ENCODE measurements at regions not wholly inside any gene's neighbourhood (a gene's known extent, or its start where the extent isn't known, plus 50 kb on each side); places are given as distances from the start of the nearest gene placed in this dataset.

DNA sequence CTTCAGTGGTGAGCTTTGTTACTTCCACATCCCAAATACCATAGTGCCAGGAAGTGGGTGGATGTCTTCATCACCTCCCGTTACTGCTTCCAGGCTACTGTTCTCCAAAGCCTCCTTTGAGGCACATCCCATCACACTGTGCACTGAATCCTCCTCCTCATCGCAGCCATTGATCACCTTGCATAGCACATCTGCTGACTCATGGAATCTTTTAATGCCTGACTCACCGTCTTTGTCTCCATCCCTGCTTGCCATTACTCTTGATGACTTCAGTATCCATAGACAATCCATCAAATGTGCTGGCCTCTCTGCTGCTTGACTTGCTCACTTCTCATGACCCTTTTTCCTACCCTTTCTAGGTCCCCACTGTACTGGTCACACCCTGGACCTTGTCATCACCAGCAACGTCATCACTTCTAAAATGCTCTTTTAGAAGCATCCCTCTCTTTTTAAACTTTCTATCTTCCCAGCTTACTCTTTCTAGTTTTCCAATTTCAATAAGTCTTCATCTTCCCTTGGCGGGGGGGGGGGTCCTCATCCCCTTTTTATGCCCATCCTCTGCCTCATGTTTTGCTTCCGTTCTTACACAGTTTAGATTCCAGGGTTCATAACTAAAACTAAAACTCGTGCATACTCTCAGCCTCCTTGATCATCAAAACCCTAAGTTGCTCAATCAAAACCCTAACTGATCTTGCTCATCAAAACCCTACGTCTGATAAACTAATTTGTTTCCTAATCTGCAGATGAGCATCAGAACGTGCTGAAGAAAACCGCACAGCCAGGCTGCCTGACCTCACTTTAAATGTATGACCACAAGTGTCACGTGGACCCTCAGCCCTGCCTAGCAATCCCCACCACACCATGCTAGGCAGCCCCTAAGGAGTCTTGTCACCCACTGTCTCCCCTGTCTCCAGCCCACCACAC is 289.7 kb upstream of the ZFHX3 start:
- no peak overlapping the region for H3K4me3 ChIP-seq (ENCODE audit: low read length)
- H3K27ac ChIP-seq (ENCODE audit: low read length): no peak overlapping the region
- no peaks in the 10 kb centered on the region for H3K9me3 ChIP-seq (ENCODE audit: insufficient read depth, low read depth, low read length)
- no peak overlapping the region for H3K9ac ChIP-seq (ENCODE audit: low read depth, low read length)
- no peaks in the 10 kb centered on the region for H3K36me3 ChIP-seq (ENCODE audit: insufficient read depth, low read depth, low read length)
- peaks cover 20% of the 10 kb centered on the region; the same call in 1 of the 2 replicates for H3K27me3 ChIP-seq (ENCODE audit: insufficient read depth, low read length)
- peaks cover 12% of the 10 kb centered on the region; the same call in 1 of the 2 replicates for H3K4me1 ChIP-seq (ENCODE audit: insufficient read depth, low read length)

DNA sequence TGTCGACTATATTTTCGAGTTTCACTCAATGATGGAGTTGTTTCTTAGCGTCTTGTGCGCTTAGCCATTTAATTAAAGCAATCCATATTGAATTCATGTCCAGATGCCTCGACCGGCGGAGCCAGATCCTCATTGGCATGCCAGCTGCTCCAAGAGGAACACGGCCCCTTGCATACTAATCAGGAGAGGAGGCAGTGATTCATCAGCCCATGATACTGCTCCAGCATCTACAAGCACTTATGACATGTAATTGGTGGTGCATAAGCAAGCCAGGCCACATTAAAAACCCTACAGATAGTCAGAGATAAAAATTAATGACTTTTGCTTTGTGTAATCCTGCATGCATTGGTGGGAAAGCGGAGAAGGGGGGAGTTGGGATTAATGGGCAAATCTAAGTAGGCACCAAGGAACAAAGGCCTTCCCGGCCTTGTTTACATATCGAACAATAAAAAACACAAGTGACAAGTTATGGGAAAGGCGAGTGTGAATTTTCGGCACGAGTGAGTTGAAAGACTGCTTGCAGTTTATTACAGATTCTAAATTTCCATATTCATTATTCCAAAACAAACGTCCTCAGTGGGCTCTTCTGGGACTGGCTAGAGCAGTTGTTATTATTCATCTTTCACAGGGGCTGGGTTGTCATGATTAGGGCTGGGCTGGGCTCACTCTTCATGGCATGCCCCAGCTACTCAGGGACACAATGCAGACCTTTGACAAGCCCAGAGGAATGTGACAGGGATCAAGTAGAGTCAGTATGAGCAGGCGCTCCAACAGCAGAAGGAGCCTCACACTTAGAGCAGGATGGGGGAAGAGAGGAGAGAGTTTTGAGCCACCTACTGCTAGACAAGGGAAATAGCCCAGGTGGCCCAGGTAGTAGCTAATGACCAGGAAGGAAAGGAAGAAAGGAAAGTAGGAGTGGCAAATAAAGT is 281.7 kb upstream of the ZFHX3 start:
- Histone ChIP-seq H3K27me3 (ENCODE audit: insufficient read depth, low read length) (peaks cover 6% of the 10 kb centered on the region; the same call in 1 of the 2 replicates), H3K9ac (ENCODE audit: low read depth, low read length) (no peak overlapping the region), H3K36me3 (ENCODE audit: insufficient read depth, low read depth, low read length) (no peaks in the 10 kb centered on the region), H3K4me3 (ENCODE audit: low read length) (no peak overlapping the region), H3K9me3 (ENCODE audit: insufficient read depth, low read depth, low read length) (no peaks in the 10 kb centered on the region), H3K27ac (ENCODE audit: low read length) (no peak overlapping the region), H3K4me1 (ENCODE audit: insufficient read depth, low read length) (peaks cover 8% of the 10 kb centered on the region; the same call in 1 of the 2 replicates)

DNA sequence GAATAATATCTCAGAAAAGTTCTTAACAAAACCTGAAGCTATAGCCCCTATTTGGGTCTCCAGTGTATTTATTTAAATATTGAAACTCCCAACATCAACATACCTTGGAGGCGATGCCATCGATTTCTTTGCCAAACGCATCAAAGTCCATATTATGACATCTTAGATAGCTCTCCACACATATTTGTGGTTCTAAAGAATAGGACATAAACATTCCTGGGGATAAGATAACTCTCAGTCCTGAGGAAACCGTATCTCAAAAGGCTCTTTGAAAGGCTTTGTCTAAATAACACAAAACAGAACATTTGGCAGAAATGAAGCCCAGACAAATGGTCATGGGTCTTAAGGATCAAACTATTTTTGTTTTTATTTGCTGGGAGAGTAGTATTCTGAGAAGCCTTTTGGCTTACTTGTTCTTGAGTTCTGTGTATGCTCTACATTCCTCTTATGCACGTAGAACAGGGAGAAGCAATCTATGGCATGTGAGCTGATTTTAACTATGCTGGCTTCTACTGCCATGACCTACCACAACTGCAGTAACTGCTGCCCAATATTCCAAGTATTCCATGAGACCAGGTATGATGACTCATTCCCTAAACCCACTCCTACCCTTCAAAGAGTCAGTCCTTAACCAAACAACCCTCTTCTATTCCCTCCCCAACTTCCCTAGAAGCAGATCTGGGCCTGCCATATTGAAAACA is 279.0 kb upstream of the ZFHX3 start:
- Histone ChIP-seq H3K9me3 (ENCODE audit: insufficient read depth, low read depth, low read length) (no peaks in the 10 kb centered on the region), H3K9ac (ENCODE audit: low read depth, low read length) (no peak overlapping the region), H3K27ac (ENCODE audit: low read length) (no peak overlapping the region), H3K27me3 (ENCODE audit: insufficient read depth, low read length) (no peaks in the 10 kb centered on the region), H3K4me1 (ENCODE audit: insufficient read depth, low read length) (no peaks in the 10 kb centered on the region), H3K4me3 (ENCODE audit: low read length) (no peak overlapping the region), H3K36me3 (ENCODE audit: insufficient read depth, low read depth, low read length) (no peaks in the 10 kb centered on the region)

DNA sequence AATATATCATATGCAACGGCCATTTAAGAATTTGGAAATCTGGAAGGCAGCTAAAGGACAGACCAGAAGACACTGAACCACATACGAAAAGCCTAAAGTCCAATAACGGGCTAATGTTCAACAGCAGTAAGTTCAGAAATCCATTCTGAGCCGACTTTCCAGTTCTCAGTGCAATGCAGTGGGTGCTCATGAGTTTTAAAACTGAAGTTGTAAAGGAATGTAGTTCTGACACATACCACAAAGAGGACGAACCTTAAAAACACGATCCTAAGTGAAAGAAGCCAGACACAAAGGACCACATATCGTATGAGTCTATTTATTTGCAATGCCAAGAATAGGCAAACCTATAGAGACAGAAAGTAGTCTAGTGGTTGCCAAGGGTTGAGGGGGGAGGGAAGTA is 278.3 kb upstream of the ZFHX3 start:
- Histone ChIP-seq H3K9ac (ENCODE audit: low read depth, low read length) (no peak overlapping the region), H3K27me3 (ENCODE audit: insufficient read depth, low read length) (no peaks in the 10 kb centered on the region), H3K36me3 (ENCODE audit: insufficient read depth, low read depth, low read length) (no peaks in the 10 kb centered on the region), H3K9me3 (ENCODE audit: insufficient read depth, low read depth, low read length) (no peaks in the 10 kb centered on the region), H3K4me3 (ENCODE audit: low read length) (no peak overlapping the region), H3K4me1 (ENCODE audit: insufficient read depth, low read length) (no peaks in the 10 kb centered on the region), H3K27ac (ENCODE audit: low read length) (no peak overlapping the region)

- Histone ChIP-seq H3K27ac (ENCODE audit: low read length) (no peak overlapping the region), H3K4me3 (ENCODE audit: low read length) (no peak overlapping the region), H3K9me3 (ENCODE audit: insufficient read depth, low read depth, low read length) (no peaks in the 10 kb centered on the region), H3K4me1 (ENCODE audit: insufficient read depth, low read length) (no peaks in the 10 kb centered on the region), H3K36me3 (ENCODE audit: insufficient read depth, low read depth, low read length) (no peaks in the 10 kb centered on the region), H3K9ac (ENCODE audit: low read depth, low read length) (no peak overlapping the region), H3K27me3 (ENCODE audit: insufficient read depth, low read length) (no peaks in the 10 kb centered on the region)
Observed at GRCh38 chr16:73323880-73324279, 276.0 kb upstream of the ZFHX3 start.

DNA sequence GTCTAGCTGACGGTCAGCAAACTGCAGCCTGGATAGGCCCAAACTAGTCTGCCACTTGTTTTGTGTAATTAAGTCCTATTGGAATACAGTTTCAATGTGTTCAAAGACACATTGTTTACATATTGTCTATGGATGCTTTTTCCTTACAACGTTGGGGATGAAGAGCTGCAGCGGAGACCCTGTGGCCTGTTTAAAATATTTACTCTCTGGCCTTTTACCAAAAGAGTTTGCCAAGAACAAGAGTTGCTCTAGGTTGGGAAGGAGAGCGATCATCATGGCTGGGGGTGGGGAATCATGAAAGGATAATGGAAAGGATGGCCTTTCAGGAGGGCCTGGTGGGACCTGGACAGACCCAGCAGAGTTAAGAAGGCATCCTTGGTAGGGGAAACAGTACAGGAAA is 274.9 kb upstream of the ZFHX3 start:
- Histone ChIP-seq H3K27me3 (ENCODE audit: insufficient read depth, low read length) (no peaks in the 10 kb centered on the region), H3K9ac (ENCODE audit: low read depth, low read length) (no peak overlapping the region), H3K4me1 (ENCODE audit: insufficient read depth, low read length) (no peaks in the 10 kb centered on the region), H3K27ac (ENCODE audit: low read length) (no peak overlapping the region), H3K36me3 (ENCODE audit: insufficient read depth, low read depth, low read length) (no peaks in the 10 kb centered on the region), H3K4me3 (ENCODE audit: low read length) (no peak overlapping the region), H3K9me3 (ENCODE audit: insufficient read depth, low read depth, low read length) (no peaks in the 10 kb centered on the region)

- Histone ChIP-seq H3K4me1 (ENCODE audit: insufficient read depth, low read length) (no peaks in the 10 kb centered on the region), H3K27ac (ENCODE audit: low read length) (no peak overlapping the region), H3K4me3 (ENCODE audit: low read length) (no peak overlapping the region), H3K9me3 (ENCODE audit: insufficient read depth, low read depth, low read length) (no peaks in the 10 kb centered on the region), H3K36me3 (ENCODE audit: insufficient read depth, low read depth, low read length) (no peaks in the 10 kb centered on the region), H3K9ac (ENCODE audit: low read depth, low read length) (no peak overlapping the region), H3K27me3 (ENCODE audit: insufficient read depth, low read length) (no peaks in the 10 kb centered on the region)
Observed at GRCh38 chr16:73321853-73322252, 273.9 kb upstream of the ZFHX3 start.

DNA sequence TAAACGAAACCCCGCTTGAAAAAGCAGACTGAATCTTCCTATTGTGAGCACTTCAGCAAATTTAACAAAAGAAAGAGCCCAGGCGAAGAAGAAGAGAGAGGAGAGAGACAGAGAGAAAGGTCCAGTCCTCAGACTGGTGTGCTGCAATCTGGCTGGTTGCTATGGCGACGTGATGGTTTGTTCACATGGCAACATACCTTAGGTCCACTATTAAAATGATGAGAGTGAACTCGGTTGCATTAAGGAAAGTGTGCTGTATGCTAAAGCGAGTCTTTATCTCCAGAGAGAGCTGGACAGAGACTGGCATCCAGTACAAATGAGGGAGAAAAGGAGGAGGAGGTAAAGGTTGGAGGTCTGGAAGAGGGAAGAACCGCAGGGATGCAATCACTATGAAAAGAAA is 271.8 kb upstream of the ZFHX3 start:
- no peak overlapping the region for H3K4me3 ChIP-seq (ENCODE audit: low read length)
- H3K9ac ChIP-seq (ENCODE audit: low read depth, low read length): no peak overlapping the region
- no peaks in the 10 kb centered on the region for H3K27me3 ChIP-seq (ENCODE audit: insufficient read depth, low read length)
- no peaks in the 10 kb centered on the region for H3K36me3 ChIP-seq (ENCODE audit: insufficient read depth, low read depth, low read length)
- H3K9me3 ChIP-seq (ENCODE audit: insufficient read depth, low read depth, low read length): no peaks in the 10 kb centered on the region
- no peaks in the 10 kb centered on the region for H3K4me1 ChIP-seq (ENCODE audit: insufficient read depth, low read length)
- H3K27ac ChIP-seq (ENCODE audit: low read length): no peak overlapping the region

GRCh38 chr16:73319261-73319660 is 271.3 kb upstream of the ZFHX3 start:
- H3K4me3 ChIP-seq (ENCODE audit: low read length): no peak overlapping the region
- H3K27me3 ChIP-seq (ENCODE audit: insufficient read depth, low read length): no peaks in the 10 kb centered on the region
- no peaks in the 10 kb centered on the region for H3K4me1 ChIP-seq (ENCODE audit: insufficient read depth, low read length)
- H3K36me3 ChIP-seq (ENCODE audit: insufficient read depth, low read depth, low read length): no peaks in the 10 kb centered on the region
- no peak overlapping the region for H3K9ac ChIP-seq (ENCODE audit: low read depth, low read length)
- no peaks in the 10 kb centered on the region for H3K9me3 ChIP-seq (ENCODE audit: insufficient read depth, low read depth, low read length)
- H3K27ac ChIP-seq (ENCODE audit: low read length): no peak overlapping the region

GRCh38 chr16:73317321-73317857 is 269.5 kb upstream of the ZFHX3 start:
- no peaks in the 10 kb centered on the region for H3K36me3 ChIP-seq (ENCODE audit: insufficient read depth, low read depth, low read length)
- H3K9me3 ChIP-seq (ENCODE audit: insufficient read depth, low read depth, low read length): no peaks in the 10 kb centered on the region
- H3K4me1 ChIP-seq (ENCODE audit: insufficient read depth, low read length): no peaks in the 10 kb centered on the region
- no peaks in the 10 kb centered on the region for H3K27me3 ChIP-seq (ENCODE audit: insufficient read depth, low read length)
- no peak overlapping the region for H3K27ac ChIP-seq (ENCODE audit: low read length)
- H3K9ac ChIP-seq (ENCODE audit: low read depth, low read length): no peak overlapping the region
- no peak overlapping the region for H3K4me3 ChIP-seq (ENCODE audit: low read length)

DNA sequence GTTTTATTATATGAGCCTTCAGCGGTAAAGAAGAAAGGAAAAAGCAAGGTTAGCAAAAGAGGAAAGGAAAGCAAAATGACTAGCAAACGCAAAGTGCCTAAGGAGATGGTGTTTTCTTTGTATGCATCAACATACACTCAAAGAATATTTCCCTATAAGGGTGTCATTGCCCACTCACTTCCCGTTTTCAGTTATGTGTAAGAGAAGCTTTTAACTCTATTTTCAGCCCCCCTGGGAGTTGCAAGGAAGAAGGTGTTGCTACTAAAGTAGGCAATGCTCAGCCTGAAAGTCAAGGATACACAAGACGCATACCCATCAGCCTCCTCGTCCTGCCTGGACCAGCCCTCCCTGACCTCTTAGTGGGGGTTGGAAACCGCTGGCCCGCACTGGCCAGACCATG is 267.7 kb upstream of the ZFHX3 start:
- Histone ChIP-seq H3K4me1 (ENCODE audit: insufficient read depth, low read length) (no peaks in the 10 kb centered on the region), H3K9ac (ENCODE audit: low read depth, low read length) (no peak overlapping the region), H3K27me3 (ENCODE audit: insufficient read depth, low read length) (no peaks in the 10 kb centered on the region), H3K9me3 (ENCODE audit: insufficient read depth, low read depth, low read length) (no peaks in the 10 kb centered on the region), H3K4me3 (ENCODE audit: low read length) (no peak overlapping the region), H3K36me3 (ENCODE audit: insufficient read depth, low read depth, low read length) (no peaks in the 10 kb centered on the region), H3K27ac (ENCODE audit: low read length) (no peak overlapping the region)

Measured in iPS-20b (cell line).